Small intestine (tissue), 7 donors: ENCODE measurements at regions not wholly inside any gene's neighbourhood (a gene's known extent, or its start where the extent isn't known, plus 50 kb on each side); places are given as distances from the start of the nearest gene placed in this dataset.

Source experiments
- DNase-seq, 2 donors: peaks; one replicate each; pipeline versions ENCODE4 v3.0.0 to v3.0.0-alpha.2; 2013
- FAIRE-seq: peaks from 2 replicates; lab custom pipeline; 2012; peaks lifted over from hg19 to GRCh38; lab: Jason Lieb, UNC
- H3K27ac ChIP-seq, 3 donors: one replicate each; pipeline ENCODE4 v1.5.1; 2013; ENCODE audit warnings: low read length in 2 of 3, mild to moderate bottlenecking in 2 of 3, control low read depth in 1 of 3, inconsistent platforms in 1 of 3, low read depth in 1 of 3, moderate library complexity in 1 of 3
- H3K27me3 ChIP-seq, 3 donors: one replicate each; pipeline ENCODE4 v1.6.1; 2013; ENCODE audit warnings: low read length in 3 of 3, inconsistent platforms in 1 of 3; ENCODE audit not compliant: control insufficient read depth in 3 of 3, insufficient read depth in 3 of 3
- H3K36me3 ChIP-seq, 3 donors: one replicate each; pipeline ENCODE4 v1.6.1; 2013; ENCODE audit warnings: low read length in 3 of 3, inconsistent platforms in 1 of 3, low read depth in 1 of 3, mild to moderate bottlenecking in 1 of 3, moderate library complexity in 1 of 3; ENCODE audit not compliant: control insufficient read depth in 3 of 3, insufficient read depth in 2 of 3
- H3K4me1 ChIP-seq, 3 donors: one replicate each; pipeline ENCODE4 v1.6.1; 2013; ENCODE audit warnings: low read length in 2 of 3, inconsistent platforms in 1 of 3, low read depth in 1 of 3, mild to moderate bottlenecking in 1 of 3, moderate library complexity in 1 of 3; ENCODE audit not compliant: control insufficient read depth in 3 of 3, insufficient read depth in 2 of 3
- H3K4me3 ChIP-seq, 3 donors: one replicate each; pipeline ENCODE4 v1.5.1; 2013; ENCODE audit warnings: low read length in 3 of 3, control low read depth in 1 of 3, inconsistent platforms in 1 of 3, low read depth in 1 of 3, mild to moderate bottlenecking in 1 of 3, moderate library complexity in 1 of 3
- H3K9me3 ChIP-seq, 2 donors: one replicate each; pipeline ENCODE4 v1.6.1; 2013; ENCODE audit warnings: low read depth in 1 of 2, low read length in 1 of 2; ENCODE audit not compliant: control insufficient read depth in 2 of 2, insufficient read depth in 1 of 2
- WGBS, 3 donors: extraction: QIAGEN DNeasy Blood & Tissue Kit; methylation state at CpG; one replicate each; pipeline ENCODE4 v1.1.7; 2013; 5-methylcytosine and 5-hydroxymethylcytosine counted together
- donor health status: healthy with polysubstance abuse.
- donor health status: control.
- donor health status: control.
- donor health status: Bipolar disorder and iron deficiency.
- donor health status: healthy.

GRCh38 chr2:213202011-213202410 is 50.6 kb upstream of the IKZF2 start:
- Histone ChIP-seq H3K4me3 (no peak overlapping the region), H3K27me3 (no peaks in the 10 kb centered on the region), H3K36me3 (no peaks in the 10 kb centered on the region), H3K27ac (no peak overlapping the region), H3K9me3 (peaks cover 0 to 3% of the 10 kb centered on the region in 2 donors), H3K4me1 (no peaks in the 10 kb centered on the region)
- DNase-seq (no peak), FAIRE-seq (no peak)
- WGBS, 3 donors: 35 to 58% (median 57%) methylated on average over 4 of the region's 4 CpGs

- DNase-seq: no peak
- 79 to 89% (median 86%) methylated on average over 1 of the region's 1 CpG for WGBS, 3 donors
- no peak for FAIRE-seq
Observed at GRCh38 chr2:213205944-213206343, 54.5 kb upstream of the IKZF2 start.

GRCh38 chr2:213213186-213213585 is 61.8 kb upstream of the IKZF2 start:
- Histone ChIP-seq H3K9me3 (no peaks in the 10 kb centered on the region), H3K4me3 (no peak overlapping the region), H3K27ac (no peak overlapping the region), H3K4me1 (no peaks in the 10 kb centered on the region), H3K36me3 (no peaks in the 10 kb centered on the region), H3K27me3 (no peaks in the 10 kb centered on the region)
- DNase-seq (no peak), FAIRE-seq (no peak)
- WGBS, 3 donors: 88 to 96% (median 91%) methylated on average over 6 of the region's 6 CpGs

More at GRCh38 chr2:213205944-213206343, 54.5 kb upstream of the IKZF2 start:
- Histone ChIP-seq H3K27ac (no peak overlapping the region), H3K4me3 (no peak overlapping the region), H3K4me1 (no peaks in the 10 kb centered on the region), H3K36me3 (no peaks in the 10 kb centered on the region), H3K9me3 (no peaks in the 10 kb centered on the region), H3K27me3 (no peaks in the 10 kb centered on the region)

- DNase-seq (no peak), FAIRE-seq (no peak)
- Histone ChIP-seq H3K4me3 (no peak overlapping the region), H3K4me1 (no peaks in the 10 kb centered on the region), H3K9me3 (no peaks in the 10 kb centered on the region), H3K27me3 (no peaks in the 10 kb centered on the region), H3K27ac (no peak overlapping the region), H3K36me3 (no peaks in the 10 kb centered on the region)
- 65 to 72% (median 70%) methylated on average over 10 of the region's 10 CpGs for WGBS, 3 donors
Observed at GRCh38 chr2:213214209-213214608, 62.8 kb upstream of the IKZF2 start.

- Histone ChIP-seq H3K4me1 (no peaks in the 10 kb centered on the region), H3K27me3 (no peaks in the 10 kb centered on the region), H3K4me3 (no peak overlapping the region), H3K36me3 (no peaks in the 10 kb centered on the region), H3K9me3 (no peaks in the 10 kb centered on the region), H3K27ac (no peak overlapping the region)
- 70 to 75% (median 72%) methylated on average over 5 of the region's 5 CpGs for WGBS, 3 donors
- no peak for FAIRE-seq
- DNase-seq: no peak
Observed at GRCh38 chr2:213216461-213216860, 65.0 kb upstream of the IKZF2 start.

GRCh38 chr2:213219816-213220215 is 64.4 kb upstream of the SPAG16 start:
- Histone ChIP-seq H3K9me3 (no peaks in the 10 kb centered on the region), H3K4me3 (no peak overlapping the region), H3K36me3 (no peaks in the 10 kb centered on the region), H3K27ac (no peak overlapping the region), H3K27me3 (no peaks in the 10 kb centered on the region), H3K4me1 (no peaks in the 10 kb centered on the region)
- DNase-seq (no peak), FAIRE-seq (no peak)
- 71 to 76% (median 73%) methylated on average over 1 of the region's 1 CpG for WGBS, 3 donors

- Histone ChIP-seq H3K27ac (no peak overlapping the region), H3K27me3 (no peaks in the 10 kb centered on the region), H3K36me3 (no peaks in the 10 kb centered on the region), H3K9me3 (no peaks in the 10 kb centered on the region), H3K4me3 (no peak overlapping the region), H3K4me1 (no peaks in the 10 kb centered on the region)
- 83 to 89% (median 85%) methylated on average over 3 of the region's 3 CpGs for WGBS, 3 donors
- FAIRE-seq: no peak
- no peak for DNase-seq
Observed at GRCh38 chr2:213220967-213221603, 63.2 kb upstream of the SPAG16 start.

- no peaks in the 10 kb centered on the region for H3K9me3 ChIP-seq
- no peak for DNase-seq
- FAIRE-seq: no peak
Observed at GRCh38 chr2:213221957-213222356, 62.3 kb upstream of the SPAG16 start.

GRCh38 chr2:213224366-213224765 is 59.9 kb upstream of the SPAG16 start:
- H3K27ac ChIP-seq: no peak overlapping the region
- FAIRE-seq (no peak), DNase-seq (no peak)
- 72 to 86% (median 74%) methylated on average over 2 of the region's 2 CpGs for WGBS, 3 donors
- H3K27me3 ChIP-seq: no peaks in the 10 kb centered on the region
- no peaks in the 10 kb centered on the region for H3K36me3 ChIP-seq
- no peak overlapping the region for H3K4me3 ChIP-seq
- H3K4me1 ChIP-seq: no peaks in the 10 kb centered on the region
- no peaks in the 10 kb centered on the region for H3K9me3 ChIP-seq

More at GRCh38 chr2:213221957-213222356, 62.3 kb upstream of the SPAG16 start:
- Histone ChIP-seq H3K27ac (no peak overlapping the region), H3K27me3 (no peaks in the 10 kb centered on the region), H3K4me1 (no peaks in the 10 kb centered on the region), H3K36me3 (no peaks in the 10 kb centered on the region), H3K4me3 (no peak overlapping the region)
- 83 to 90% (median 85%) methylated on average over 2 of the region's 2 CpGs for WGBS, 3 donors
